K562 (cell line): ENCODE measurements at regions not wholly inside any gene's neighbourhood (a gene's known extent, or its start where the extent isn't known, plus 50 kb on each side); places are given as distances from the start of the nearest gene placed in this dataset.

ENCODE experiments used
- BHLHE40 ChIP-seq: IDR thresholded peaks from 2 replicates; pipeline ENCODE4 v1.6.1; 2011; ENCODE audit warnings: low read length, improper control_type of control experiment
- CBX1 ChIP-seq: sonication (generic); IDR thresholded peaks from 2 replicates; pipeline ENCODE4 v1.6.1; 2016; ENCODE audit warnings: antibody characterized with exemption, low read depth, mild to moderate bottlenecking
- JUND ChIP-seq, 2 experiments: IDR thresholded peaks; 2 replicates in 1 of 2; 3 replicates in 1 of 2; pipeline ENCODE4 v1.6.1; 2011; ENCODE audit warnings: borderline replicate concordance in 2 of 2, low read depth in 2 of 2, low read length in 2 of 2, improper control_type of control experiment in 1 of 2, missing biosample characterization in 1 of 2, missing genetic modification characterization in 1 of 2, missing genetic modification reagents in 1 of 2
- MTA2 ChIP-seq: fragments of 450-650 bp; IDR thresholded peaks from 2 replicates; pipeline ENCODE4 v1.6.1; 2016; ENCODE audit warnings: low read depth
- RBM15 ChIP-seq: fragments of 200-400 bp; formaldehyde crosslinking; IDR thresholded peaks from 2 replicates; pipeline ENCODE4 v1.6.1; 2018; ENCODE audit warnings: mild to moderate bottlenecking, low read length, moderate library complexity; ENCODE audit not compliant: insufficient read depth
- RCOR1 ChIP-seq, 2 experiments: IDR thresholded peaks; 2 replicates each; pipeline ENCODE4 v1.6.1; 2012; ENCODE audit warnings: low read depth in 2 of 2, low read length in 2 of 2, borderline replicate concordance in 1 of 2, improper control_type of control experiment in 1 of 2
- REST ChIP-seq, 2 experiments: fragments of 450-650 bp; formaldehyde crosslinking in 1 of 2; IDR thresholded peaks; 2 replicates each; pipeline versions ENCODE4 v1.4.0 to v1.6.1; 2014 to 2020; ENCODE audit warnings: mild to moderate bottlenecking in 2 of 2, borderline replicate concordance in 1 of 2, low read depth in 1 of 2
- ZEB2 ChIP-seq: fragments of 450-650 bp; IDR thresholded peaks from 2 replicates; pipeline ENCODE4 v1.6.1; 2016
- ZNF3 ChIP-seq: fragments of 250-450 bp; sonication (Bioruptor Pico); IDR thresholded peaks from 2 replicates; pipeline ENCODE4 v1.5.0; 2021; ENCODE audit warnings: mild to moderate bottlenecking, moderate library complexity

GRCh38 chr9:12625844-12626243 is 67.3 kb upstream of the TYRP1 start:
- no peak for TF ChIP-seq ZNF3 (CRISPR knock-in tag)
- no peak for TF ChIP-seq CBX1
- no peak for TF ChIP-seq BHLHE40
- TF ChIP-seq RBM15, result no peak
- no peak for TF ChIP-seq MTA2
- TF ChIP-seq JUND (IDR thresholded peaks at IDR 0.05; ENCODE audit: borderline replicate concordance, low read depth, low read length), result no peak
- TF ChIP-seq JUND (tag; IDR thresholded peaks at IDR 0.05; ENCODE audit: borderline replicate concordance, low read depth, low read length), result no peak
- TF ChIP-seq RCOR1 (IDR thresholded peaks at IDR 0.05; ENCODE audit: borderline replicate concordance in 1 of 2, low read depth in 2 of 2, low read length in 2 of 2), result no peak
- TF ChIP-seq ZEB2, result no peak
- no peak for TF ChIP-seq REST (IDR thresholded peaks at IDR 0.05; ENCODE audit: borderline replicate concordance)
- no peak for TF ChIP-seq REST (CRISPR knock-in tag; IDR thresholded peaks at IDR 0.05; ENCODE audit: low read depth)
